ENCODE measurements at regions not wholly inside any gene's neighbourhood (a gene's known extent, or its start where the extent isn't known, plus 50 kb on each side); places are given as distances from the start of the nearest gene placed in this dataset.
"Not testable (repeated sequence)": the region's sequence is repeated elsewhere in the genome, so short reads cannot be mapped to it uniquely, and the experiment has no call there.

GRCh38 chr3:163561151-163561550, 1517.1 kb downstream of the SI start:
- no peak overlapping the region for H3K4me3 ChIP-seq (ENCODE audit: low read depth, low read length)
- DNase-seq (ENCODE audit: low read depth) = no peak
- TF ChIP-seq CTCF (conservative IDR thresholded peaks at IDR 0.05; ENCODE audit: low read depth, low read length) = no peak

DNA sequence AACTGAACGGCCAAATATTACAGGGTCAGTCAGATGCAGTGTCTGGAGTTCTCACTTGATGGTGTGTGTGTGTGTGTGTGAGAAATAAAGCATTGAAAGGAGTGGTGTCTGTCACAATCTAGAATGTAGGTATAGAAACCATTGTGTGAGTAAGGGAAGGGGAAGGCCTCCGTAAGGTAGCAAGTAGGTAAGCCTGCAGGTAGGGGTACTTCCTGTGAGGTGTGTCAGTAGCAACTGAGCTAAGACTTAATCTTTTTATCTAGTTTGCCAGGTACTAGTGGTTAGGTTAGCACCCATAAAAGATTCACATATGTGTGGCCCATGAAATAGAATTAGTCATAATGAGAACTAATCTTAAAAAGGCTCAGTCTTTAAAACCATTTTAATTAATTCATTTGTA, 1517.8 kb downstream of the SI start:
- TF ChIP-seq CTCF (conservative IDR thresholded peaks at IDR 0.05; ENCODE audit: low read depth, low read length) = no peak
- no peak for DNase-seq (ENCODE audit: low read depth)

GRCh38 chr3:163556813-163557523, 1521.3 kb downstream of the SI start:
- no peak for TF ChIP-seq CTCF (conservative IDR thresholded peaks at IDR 0.05; ENCODE audit: low read depth, low read length)
- DNase-seq (ENCODE audit: low read depth) = no peak

More for the DNA sequence above, 1517.8 kb downstream of the SI start:
- H3K4me3 ChIP-seq (ENCODE audit: low read depth, low read length) = no peak overlapping the region

DNA sequence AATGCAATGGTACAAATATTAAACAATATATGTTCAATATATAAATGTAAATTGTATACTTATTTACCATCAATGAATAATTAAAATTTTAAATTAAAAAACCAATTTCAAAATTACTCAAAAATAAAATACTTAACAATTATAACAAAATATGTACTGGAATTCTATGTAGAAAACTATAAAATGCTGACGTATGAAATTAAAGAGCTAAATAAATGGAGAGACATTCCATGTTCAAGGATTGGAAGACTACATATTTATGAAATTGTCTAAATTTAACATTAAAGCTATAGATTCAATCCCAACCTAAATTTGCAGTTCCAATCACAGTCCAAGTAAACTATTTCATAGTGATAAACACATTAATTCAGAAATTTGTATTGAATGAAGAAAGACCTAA, 1522.4 kb downstream of the SI start:
- no peak overlapping the region for H3K4me3 ChIP-seq (ENCODE audit: low read depth, low read length)
- TF ChIP-seq CTCF (conservative IDR thresholded peaks at IDR 0.05; ENCODE audit: low read depth, low read length) = no peak
- no peak for DNase-seq (ENCODE audit: low read depth)

More at GRCh38 chr3:163556813-163557523, 1521.3 kb downstream of the SI start:
- H3K4me3 ChIP-seq (ENCODE audit: low read depth, low read length) = no peak overlapping the region

- no peak overlapping the region for H3K4me3 ChIP-seq (ENCODE audit: low read depth, low read length)
- no peak for TF ChIP-seq CTCF (conservative IDR thresholded peaks at IDR 0.05; ENCODE audit: low read depth, low read length)
- no peak for DNase-seq (ENCODE audit: low read depth)
Measured at GRCh38 chr3:163552659-163552966, 1525.7 kb downstream of the SI start.

DNA sequence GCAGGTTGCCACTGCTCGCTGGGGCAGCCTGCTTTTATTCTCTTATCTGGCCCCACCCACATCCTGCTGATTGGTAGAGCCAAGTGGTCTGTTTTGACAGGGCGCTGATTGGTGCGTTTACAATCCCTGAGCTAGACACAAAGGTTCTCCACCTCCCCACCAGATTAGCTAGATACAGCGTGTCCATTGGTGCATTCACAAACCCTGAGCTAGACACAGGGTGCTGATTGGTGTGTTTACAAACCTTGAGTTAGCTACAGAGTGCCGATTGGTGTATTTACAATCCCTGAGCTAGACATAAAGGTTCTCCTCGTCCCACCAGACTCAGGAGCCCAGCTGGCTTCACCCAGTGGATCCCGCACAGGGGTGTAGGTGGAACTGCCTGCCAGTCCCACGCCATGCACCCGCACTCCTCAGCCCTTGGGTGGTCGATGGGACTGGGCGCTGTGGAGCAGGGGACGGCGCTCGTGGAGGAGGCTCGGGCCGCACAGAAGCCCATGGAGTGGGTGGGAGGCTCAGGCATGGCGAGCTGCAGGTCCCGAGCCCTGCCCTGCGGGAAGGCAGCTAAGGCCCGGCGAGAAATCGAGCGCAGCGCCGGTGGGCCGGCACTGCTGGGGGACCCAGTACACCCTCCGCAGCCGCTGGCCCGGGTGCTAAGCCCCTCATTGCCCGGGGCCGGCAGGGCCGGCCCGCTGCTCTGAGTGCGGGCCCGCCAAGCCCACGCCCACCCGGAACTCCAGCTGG, 1526.2 kb downstream of the SI start:
- not testable (repeated sequence) for DNase-seq (ENCODE audit: low read depth); H3K4me3 ChIP-seq (ENCODE audit: low read depth, low read length)

DNA sequence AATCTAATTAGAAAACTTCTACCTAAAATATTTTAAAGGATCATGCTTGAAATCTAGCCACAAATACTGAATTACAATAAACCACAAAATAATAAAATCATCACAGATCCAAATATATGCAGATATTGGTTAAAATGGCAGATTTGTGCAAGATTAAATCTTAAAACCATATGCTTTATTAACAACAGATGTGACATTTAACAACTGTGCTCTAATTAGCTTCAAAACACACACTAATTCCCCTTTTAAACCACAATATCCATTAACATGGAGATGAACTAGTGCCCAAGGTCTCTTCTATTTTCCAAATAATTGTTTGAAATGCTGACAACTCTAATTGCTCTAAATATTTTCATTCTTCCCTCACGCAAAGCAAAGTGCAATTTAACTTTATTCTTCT, 1530.3 kb downstream of the SI start:
- TF ChIP-seq CTCF (conservative IDR thresholded peaks at IDR 0.05; ENCODE audit: low read depth, low read length) = no peak
- DNase-seq (ENCODE audit: low read depth) = no peak
- H3K4me3 ChIP-seq (ENCODE audit: low read depth, low read length) = no peak overlapping the region
